NCI-H345 treated with DMSO at 0.1 percent for 48 hours (cell line): ENCODE measurements at regions not wholly inside any gene's neighbourhood (a gene's known extent, or its start where the extent isn't known, plus 50 kb on each side); places are given as distances from the start of the nearest gene placed in this dataset.
"Not testable (repeated sequence)": the region's sequence is repeated elsewhere in the genome, so short reads cannot be mapped to it uniquely, and the experiment has no call there.

ENCODE experiments used
- DNase-seq: peaks from one replicate; lab custom pipeline; 2025; ENCODE audit not compliant: unreplicated experiment; lab: John Stamatoyannopoulos, UW

DNA sequence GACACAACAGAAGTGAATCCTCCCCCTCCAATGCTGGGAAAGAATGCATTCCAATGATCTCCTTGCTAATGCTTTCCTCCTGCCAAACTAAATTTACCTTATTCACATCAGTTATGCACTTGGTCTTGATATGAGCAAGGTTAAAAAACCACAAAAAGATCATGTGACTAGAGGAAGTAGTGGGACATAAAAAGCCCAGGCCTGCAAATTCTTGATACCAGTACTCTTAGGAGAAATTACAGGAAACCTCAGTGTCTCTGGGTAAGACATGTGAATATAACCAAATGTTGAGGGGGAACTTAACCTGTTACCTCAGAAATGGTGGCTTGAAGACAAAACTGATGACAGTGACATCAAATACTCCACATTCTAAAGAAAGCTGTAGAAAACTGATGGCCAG is 427.1 kb downstream of the RPS29 start:
- no peak for DNase-seq

DNA sequence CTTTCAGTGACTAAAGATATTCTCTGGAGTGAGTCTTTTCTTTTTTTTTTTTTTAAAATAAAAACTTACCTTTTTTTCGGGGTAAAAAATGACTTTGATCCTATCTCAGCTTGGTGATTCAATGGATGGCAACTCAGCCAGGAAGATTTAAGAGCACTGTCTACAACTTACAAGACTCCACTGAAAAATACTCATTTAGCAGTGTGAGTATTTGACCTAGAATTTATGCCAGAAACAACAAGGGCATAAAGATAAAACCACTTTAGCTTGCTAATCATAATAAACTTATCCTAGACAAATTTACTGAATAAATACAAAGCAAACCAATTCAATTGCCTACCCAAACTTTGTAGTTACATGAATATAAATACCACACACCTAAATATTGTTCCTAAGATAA is 446.6 kb downstream of the RPS29 start:
- DNase-seq: no peak

DNA sequence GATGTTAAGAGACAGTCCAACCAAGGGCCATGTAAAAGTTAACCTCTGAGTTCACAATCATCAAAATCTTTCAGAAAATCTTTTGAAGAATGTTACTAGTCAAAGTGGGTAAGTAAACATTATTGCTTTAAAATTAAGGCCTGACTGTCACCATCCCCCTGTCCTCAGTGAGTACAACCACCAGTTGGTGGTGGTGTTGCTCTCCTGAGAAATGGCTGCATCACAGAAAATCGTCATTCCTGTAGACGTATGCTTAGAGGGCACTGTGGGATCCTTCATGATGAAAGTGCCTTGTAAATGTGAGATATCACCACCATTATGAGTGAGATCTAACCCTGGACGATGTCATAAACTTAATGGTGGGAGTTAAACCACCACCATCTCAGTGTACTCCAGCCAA is 451.2 kb downstream of the RPS29 start:
- DNase-seq: no peak

DNA sequence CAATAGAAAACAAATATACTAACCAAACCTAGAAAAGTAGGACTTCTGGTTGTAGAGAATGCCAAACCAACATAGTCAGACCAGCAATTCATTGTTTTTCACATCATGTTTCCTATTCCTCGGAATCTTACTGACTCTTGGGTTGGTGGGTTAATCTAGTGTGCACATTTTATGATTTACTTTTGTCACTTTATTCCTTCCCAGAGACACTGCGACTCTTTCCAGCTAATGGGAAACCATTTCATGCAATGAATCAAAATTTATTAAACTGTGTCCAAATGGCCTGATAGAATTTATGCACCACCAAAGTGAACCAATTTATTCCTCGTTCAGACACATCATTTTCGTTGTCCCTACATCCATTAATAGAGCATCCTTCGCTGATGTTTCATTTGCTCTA is 464.9 kb downstream of the RPS29 start:
- no peak for DNase-seq

DNA sequence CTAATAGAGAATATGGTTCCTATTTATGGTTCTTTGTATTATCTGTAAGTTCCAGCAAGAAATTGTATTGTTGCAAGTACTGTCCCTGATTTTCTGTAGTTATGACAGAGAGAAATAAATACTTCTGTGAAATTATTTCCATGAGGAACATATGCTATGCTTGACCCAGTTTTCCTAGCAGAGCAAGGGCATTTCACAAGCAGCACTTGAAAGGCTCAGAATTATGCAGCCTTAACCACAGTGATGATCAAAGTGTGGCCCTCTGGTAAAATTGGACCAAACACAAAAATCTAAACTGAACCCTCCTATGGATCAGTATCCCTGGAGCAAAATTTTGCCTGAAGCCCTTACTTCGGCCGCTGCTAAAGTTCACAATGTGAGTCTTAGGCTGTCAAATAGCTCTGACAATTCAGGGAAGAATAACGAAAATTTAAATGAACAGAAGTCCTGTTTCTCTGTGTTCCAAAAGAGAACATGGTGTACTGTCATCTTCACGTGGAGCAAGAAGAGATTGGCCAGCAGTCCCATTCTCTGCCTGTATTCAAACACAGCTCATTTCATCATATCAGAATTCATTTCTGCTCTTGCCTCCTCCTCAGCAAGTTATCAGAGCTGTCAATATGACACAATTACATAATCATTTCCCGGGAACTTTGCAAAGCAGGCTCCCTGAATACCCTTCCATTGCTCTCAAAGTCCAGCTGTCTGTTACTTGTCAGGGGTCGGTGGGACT is 471.9 kb downstream of the RPS29 start:
- no peak for DNase-seq

DNA sequence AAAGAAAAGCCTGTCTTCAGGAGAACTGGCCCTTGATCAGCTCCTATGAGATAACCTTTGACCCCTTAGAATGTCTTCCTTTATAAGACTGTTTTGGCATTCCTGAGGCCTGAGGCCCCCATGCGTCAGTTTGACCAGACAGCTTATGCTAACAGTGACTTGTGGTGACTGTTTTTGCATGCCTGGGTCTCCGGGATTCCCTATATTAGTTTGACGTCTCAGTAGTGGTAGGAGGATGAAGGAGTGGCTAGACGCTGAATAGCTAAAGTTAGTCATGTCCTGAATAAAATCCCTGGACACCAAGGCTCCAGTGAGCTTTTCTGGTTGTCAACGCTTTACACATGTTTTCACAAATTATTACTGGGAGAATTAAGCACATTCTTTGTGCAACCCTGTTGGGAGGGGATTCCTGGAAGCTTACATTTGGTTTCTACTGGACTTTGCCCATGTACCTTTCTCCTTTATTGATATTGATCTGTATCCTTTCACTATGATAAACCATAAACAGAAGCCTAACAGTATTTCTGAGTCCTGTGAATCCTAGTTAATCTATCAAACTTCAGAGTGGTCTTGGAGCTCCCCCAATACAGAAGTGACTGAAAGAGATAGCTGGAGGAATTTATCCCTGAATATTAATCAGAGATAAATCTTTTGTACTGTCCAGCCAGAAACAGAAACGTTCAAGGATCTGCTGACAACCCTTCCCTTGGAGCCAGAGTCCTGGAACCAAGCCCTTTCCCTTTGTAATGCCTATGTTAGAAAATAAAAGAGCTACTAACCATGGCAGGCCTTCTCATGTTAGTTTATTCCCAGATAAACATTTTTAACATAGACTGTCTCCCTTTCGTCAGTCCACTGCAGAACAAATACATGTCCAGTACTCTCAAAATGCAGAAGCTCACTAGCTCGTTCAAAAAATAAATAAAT is 479.2 kb downstream of the RPS29 start:
- DNase-seq: no peak

DNA sequence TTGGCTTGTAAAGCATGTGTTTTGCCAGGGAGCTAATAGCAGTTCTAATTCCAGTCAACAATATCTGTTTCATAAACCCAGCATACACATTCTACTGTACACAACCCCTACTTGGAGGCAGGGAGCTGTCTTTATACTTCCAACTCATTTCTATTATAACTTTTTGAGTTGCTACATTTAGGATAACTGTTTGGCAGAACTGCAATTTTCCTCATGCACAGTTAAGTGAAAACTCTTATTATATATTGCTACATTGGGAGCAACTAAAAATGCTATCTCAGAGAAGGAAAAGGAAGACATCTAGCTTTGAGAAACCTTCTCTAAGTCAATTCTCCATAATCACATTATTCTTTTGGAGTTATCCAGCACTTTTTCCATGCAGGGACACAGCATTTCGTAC is 480.2 kb downstream of the RPS29 start:
- no peak for DNase-seq

DNA sequence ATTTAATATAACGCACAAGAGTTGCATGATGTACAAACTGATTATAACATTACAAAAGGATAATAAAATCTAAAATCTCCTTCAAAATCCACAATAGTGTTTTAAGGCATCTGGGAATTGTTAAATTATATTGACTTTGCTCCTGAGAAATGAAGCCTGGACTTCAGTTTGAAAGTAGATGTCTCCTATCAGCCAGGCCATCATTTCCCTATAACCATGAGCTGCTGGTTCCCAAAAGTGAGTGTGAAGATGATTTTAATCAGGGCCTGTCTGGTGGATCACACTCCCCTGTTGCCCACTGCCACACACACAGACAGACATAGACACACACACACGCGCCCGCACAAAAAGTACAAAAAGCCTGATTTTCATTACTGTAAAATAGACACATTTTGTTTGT is 480.7 kb downstream of the RPS29 start:
- no peak for DNase-seq

DNA sequence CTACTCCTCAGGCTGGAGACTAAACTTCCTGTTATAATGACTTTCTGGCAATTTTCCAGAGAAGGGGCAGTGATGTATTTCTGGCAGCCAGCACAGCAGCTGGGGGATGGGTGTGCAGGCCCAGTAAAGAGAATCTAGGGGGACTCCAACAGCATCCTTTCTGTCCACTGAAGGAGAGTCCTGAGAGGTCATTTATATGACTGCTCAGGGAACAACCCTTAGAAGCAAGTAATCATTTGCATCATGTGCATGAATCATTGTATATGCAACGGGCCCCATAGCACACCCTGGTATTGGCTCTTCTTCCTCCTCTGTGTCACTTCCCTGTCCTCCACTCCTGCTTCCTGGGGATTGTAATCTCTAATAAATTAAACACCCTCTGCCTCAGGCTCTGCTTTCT is 493.8 kb downstream of the RPS29 start:
- DNase-seq: no peak

DNA sequence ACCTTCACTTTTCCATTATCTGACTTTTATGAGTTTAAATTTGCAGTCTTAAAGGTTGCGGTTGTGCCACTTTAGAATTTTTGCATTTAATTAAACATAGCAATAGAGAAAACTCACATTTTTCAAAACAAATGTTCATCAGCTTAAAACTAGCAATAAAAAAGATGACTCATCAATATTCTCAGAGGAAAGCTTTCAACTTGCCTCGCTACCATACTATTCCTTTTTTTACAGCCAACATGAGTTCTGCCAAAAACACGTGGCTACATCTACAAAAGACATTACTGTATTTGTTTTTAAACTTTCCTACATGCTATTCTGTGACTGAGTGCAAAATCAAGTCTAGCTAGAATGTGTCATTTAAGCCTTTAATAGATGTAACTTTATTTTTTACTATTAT is 497.1 kb downstream of the RPS29 start:
- no peak for DNase-seq

DNA sequence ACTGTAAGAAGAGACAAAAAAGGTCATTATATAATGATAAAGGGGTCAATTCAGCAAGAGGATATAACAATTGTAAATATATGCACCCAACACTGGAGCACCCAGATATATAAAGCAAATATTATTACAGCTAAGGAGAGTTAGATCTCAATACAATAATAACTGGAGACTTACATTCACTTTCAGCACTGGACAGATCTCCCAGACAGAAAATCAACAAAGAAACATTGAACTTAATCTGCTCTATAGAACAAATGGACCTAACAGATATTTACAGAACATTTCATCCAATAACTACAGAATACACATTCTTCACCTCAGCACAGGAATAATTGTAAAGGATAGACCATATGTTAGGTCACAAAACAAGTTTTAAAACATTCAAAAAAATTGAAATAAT is 512.9 kb downstream of the RPS29 start:
- DNase-seq: not testable (repeated sequence)

DNA sequence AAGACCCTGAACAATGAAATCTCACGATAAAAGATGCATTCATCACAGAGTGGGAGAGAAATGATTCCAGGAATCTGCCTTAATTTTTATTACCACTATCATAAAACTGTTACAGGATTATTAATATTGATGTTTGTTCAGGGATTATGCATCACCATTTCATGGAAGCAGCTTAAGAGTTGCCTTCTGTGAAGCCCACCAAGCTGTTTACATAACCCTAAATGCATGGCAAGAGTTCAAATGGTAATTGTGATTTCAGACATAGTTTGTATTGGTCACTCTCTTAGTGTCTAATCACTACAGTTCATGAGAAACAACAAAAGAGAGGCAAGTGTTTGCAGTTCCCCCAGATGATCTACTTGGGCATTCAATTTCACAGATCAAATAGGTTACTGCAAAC is 527.7 kb downstream of the RPS29 start:
- DNase-seq: no peak

DNA sequence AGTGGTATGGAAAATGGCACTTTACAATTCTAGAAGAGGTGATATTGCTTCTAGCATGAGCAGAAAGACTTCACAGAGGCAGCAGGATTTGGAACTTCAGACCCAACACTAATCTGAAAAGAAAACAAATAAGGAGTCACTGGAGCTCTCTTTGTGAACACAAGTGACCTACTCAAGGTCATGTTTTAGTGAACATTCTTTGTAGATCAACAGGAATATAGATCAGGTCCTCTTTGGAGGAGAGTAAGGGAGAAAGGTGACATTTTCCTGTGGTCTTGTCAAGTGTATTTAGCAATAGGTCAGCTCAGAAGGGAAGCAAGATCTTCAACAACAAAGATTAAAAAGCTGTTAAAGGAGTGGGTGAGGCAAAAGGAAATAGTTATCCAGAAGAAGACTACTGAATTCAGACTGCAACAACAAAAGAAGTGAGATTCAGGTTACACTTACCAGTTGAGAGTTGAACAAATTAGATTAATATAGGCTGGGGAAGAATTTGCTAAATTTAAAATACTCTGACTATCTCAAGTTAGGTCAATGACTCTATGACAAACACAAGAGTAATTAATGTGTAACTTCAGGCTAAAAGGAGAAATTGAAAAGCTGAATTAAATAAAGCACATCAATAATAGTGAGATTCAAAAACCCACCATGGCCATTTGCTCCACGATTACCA is 528.2 kb downstream of the RPS29 start:
- DNase-seq: no peak

DNA sequence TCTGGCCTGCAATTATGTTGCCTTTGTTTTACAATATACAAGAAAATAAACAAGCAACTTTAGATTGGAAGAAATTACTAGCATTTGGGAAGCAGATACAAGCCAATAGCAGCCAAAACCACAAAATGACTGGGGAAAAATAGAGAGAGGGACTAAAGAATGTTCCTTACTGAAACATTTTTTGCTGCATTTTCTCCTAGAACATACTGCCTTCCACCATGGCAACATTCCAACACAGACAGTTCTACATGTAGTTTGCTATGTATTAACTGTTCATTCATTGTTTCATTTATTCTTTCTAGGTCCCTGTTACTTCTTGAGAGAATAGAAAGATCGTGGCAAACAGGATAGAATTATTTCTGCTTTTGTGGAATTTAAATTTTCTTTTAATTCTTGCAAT is 530.2 kb downstream of the RPS29 start:
- DNase-seq: no peak

DNA sequence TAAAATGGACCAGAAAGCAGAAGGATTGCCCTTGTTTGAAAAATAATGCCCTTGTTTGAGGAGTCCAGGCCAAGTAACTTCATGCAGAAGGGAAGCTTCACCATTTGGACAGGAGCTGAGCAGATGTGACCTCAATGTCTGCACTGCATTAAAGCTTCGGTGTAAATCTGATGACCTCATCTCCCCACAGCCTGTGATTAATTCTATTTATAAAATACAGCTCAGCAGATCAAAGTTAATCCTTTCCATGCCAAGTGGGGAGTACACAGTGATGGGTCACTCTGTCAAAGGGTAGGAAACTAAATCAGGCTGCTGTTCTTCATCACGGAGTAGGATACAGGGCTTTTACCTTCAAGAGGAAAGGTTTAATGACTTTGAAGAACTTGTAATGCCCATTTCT is 533.7 kb downstream of the RPS29 start:
- no peak for DNase-seq

DNA sequence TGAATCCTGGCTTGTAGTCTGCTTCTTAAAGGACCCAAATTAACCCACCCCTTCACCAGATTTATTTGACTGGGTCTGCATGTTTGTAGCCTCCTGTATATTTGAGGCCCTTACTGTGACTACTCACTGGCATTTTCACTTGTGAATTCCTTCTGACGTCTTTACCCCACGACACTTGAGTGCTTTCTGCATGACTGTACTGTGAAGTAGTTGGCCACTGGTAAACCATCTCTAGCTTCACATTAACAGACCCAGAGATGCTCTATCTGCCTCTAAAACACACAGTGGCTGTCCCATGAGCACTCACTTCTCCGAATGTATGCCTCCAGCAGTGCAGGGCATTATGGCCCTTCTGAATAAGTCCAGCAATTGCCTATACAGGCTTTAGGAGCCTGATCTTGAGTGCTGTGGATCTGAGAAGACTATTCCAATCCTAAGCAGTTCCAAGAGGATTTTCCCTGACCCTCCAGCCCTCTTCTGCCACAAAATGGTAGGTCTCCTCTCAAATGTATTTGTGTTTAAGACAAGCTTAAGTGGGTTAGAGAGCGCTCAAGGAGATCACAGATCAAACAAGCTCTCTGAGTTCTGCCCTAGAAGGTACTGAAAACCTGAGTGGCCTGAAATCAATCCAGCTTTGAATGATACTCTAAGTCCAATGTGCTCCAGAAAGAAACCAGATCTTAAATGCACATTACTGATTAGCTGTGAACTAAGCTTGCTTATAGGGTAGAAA is 534.7 kb downstream of the RPS29 start:
- no peak for DNase-seq

DNA sequence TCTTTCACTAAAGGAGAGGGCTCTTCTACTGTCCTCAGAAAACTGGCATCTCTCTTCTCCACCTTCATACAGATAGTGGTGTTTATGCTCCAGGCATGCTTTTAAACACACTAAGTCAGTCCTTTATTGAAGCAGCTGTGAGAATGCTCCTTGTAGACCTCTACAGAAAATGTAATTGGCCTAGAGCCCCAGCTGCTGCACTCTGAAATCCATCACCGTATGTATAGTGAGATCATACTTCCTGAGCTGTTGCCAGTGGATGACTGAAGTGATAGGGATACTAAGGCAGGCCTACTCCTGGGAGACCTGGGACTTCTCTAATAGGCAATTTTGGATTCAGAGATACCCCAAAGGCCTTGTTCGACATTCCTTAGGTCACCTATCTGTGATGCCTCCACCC is 535.4 kb downstream of the RPS29 start:
- no peak for DNase-seq

DNA sequence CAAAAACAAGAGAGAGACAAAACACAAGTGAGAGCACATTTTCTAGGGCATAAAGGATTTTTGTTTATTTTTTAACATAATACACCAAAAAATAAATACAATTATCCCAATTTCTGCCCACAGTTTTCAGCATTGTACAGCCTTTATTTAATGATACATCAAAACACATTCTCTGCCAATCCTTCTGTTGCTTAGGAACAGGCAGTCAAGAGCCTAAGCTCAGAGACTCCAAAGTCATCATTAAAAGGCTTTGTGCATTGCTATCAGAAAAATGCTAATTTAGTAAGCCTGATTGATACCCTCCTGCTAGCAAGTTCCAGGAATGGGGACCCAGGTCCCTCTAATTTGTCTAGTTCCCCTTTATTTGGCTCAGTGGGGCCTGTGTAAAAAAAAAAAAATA is 536.5 kb downstream of the RPS29 start:
- DNase-seq: no peak

DNA sequence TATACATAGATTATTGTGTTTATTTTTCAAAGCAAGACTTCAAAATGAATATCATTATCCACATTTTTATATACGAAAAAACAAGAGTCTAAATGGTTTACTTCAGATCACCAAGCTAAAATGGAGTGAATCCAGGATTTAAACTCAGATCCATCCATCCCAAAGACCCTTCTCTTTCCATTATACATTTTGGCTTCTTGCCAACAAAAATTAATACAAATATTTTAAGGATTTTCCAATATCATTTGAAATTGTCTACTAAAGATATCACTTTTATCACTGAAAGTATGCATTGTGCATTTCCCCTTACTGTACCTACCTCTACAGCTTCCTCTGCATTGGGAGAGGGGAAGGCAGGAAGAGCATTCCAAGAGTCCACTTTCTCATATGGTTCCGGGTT is 541.2 kb downstream of the RPS29 start:
- no peak for DNase-seq

DNA sequence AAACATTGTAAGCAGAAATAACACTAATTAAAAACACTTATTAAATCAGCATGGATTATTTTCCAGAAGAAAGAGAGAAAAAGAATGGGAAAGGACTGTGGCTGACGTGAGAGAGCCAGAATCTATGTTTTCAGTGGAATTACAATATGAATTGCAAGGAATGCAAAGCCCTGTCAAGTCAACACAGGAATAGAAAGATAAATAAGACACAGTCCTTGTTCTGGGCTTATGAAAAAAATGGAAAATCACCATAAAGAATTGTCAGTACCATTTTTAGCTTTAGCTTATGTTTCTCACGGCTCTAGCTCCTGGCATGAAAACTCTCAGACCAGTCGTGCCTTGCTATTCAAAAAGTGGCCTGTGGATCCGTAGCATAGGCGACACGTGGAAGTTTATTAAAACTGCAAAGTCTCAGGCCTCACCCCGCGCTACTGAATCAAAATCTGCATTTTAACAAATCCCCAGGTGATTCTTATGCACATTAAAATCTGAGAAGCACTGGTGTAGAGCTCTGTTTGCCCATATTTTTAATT is 549.1 kb downstream of the RPS29 start:
- no peak for DNase-seq

DNA sequence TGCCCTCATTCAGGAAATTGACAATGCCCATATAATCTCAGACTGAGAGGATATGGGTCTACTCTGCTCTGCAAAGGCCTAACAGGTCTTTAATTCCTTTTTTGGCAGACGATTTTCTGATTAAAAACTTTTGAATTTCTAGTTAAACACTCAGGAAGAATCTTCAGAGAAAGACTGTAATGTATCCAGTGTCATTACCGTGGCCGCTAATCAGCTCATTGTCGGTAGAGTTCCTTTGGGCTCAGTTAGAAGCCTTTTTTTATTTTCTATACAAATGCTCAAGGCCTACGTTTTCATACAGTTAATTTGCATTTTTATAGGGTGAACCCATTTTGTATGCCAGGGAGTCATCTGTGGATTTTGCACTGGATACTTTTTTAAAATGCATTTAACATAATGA is 549.9 kb downstream of the RPS29 start:
- DNase-seq: no peak
